Astrocyte (in vitro differentiated cells and primary cell): ENCODE measurements at regions not wholly inside any gene's neighbourhood (a gene's known extent, or its start where the extent isn't known, plus 50 kb on each side); places are given as distances from the start of the nearest gene placed in this dataset.

ENCODE experiments used
- DNase-seq: peaks from one replicate; pipeline ENCODE4 v3.0.0-alpha.2; 2010; ENCODE audit warnings: low read depth
- FAIRE-seq: peaks from 2 replicates; lab custom pipeline; 2011; peaks lifted over from hg19 to GRCh38; lab: Jason Lieb, UNC
- H2AFZ ChIP-seq: 2 replicates; pipeline ENCODE4 v1.6.0; 2012; ENCODE audit warnings: low read depth, low read length, inconsistent platforms
- H3K27ac ChIP-seq: 2 replicates; pipeline ENCODE4 v1.5.1; 2011; ENCODE audit warnings: low read depth, low read length, inconsistent platforms
- H3K27me3 ChIP-seq: 2 replicates; pipeline ENCODE4 v1.6.0; 2011; ENCODE audit warnings: low read length, inconsistent platforms; ENCODE audit not compliant: insufficient read depth
- H3K36me3 ChIP-seq: 2 replicates; pipeline ENCODE4 v1.5.1; 2011; ENCODE audit warnings: low read length, inconsistent platforms; ENCODE audit not compliant: insufficient read depth
- H3K4me1 ChIP-seq: 2 replicates; pipeline ENCODE4 v1.5.1; 2011; ENCODE audit warnings: low read length, inconsistent platforms; ENCODE audit not compliant: insufficient read depth
- H3K4me2 ChIP-seq: 2 replicates; pipeline ENCODE4 v1.6.0; 2012; ENCODE audit warnings: low read length, inconsistent platforms
- H3K4me3 ChIP-seq: 2 replicates; pipeline ENCODE4 v1.5.1; 2011; ENCODE audit warnings: low read depth, mild to moderate bottlenecking, low read length, inconsistent platforms; ENCODE audit not compliant: insufficient read depth
- H3K79me2 ChIP-seq: 2 replicates; pipeline ENCODE4 v1.6.0; 2012; ENCODE audit warnings: mild to moderate bottlenecking, low read length, inconsistent platforms; ENCODE audit not compliant: insufficient read depth
- H3K9ac ChIP-seq: 2 replicates; pipeline ENCODE4 v1.6.0; 2012; ENCODE audit warnings: mild to moderate bottlenecking, low read length, inconsistent platforms
- H3K9me3 ChIP-seq: 2 replicates; pipeline ENCODE4 v1.5.1; 2012; ENCODE audit warnings: low read depth, mild to moderate bottlenecking, low read length, inconsistent platforms; ENCODE audit not compliant: insufficient read depth
- H4K20me1 ChIP-seq: 2 replicates; pipeline ENCODE4 v1.6.0; 2012; ENCODE audit warnings: low read length, inconsistent platforms; ENCODE audit not compliant: insufficient read depth
- H3K27ac Mint-ChIP-seq: one replicate; pipeline ENCODE4 v1.8.0; 2021; ENCODE audit warnings: mild to moderate bottlenecking, mixed read lengths; ENCODE audit not compliant: unreplicated experiment
- H3K27me3 Mint-ChIP-seq: one replicate; pipeline ENCODE4 v1.8.0; 2021; ENCODE audit warnings: low read depth, mixed read lengths; ENCODE audit not compliant: unreplicated experiment
- H3K36me3 Mint-ChIP-seq: one replicate; pipeline ENCODE4 v1.8.0; 2021; ENCODE audit warnings: low read depth, mixed read lengths; ENCODE audit not compliant: unreplicated experiment
- H3K4me1 Mint-ChIP-seq: one replicate; pipeline ENCODE4 v1.8.0; 2021; ENCODE audit warnings: low read depth, mixed read lengths; ENCODE audit not compliant: unreplicated experiment
- H3K4me3 Mint-ChIP-seq: one replicate; pipeline ENCODE4 v1.8.0; 2021; ENCODE audit warnings: mild to moderate bottlenecking, moderate library complexity, mixed read lengths; ENCODE audit not compliant: unreplicated experiment
- H3K9me3 Mint-ChIP-seq: one replicate; pipeline ENCODE4 v1.8.0; 2021; ENCODE audit warnings: mild to moderate bottlenecking, mixed read lengths; ENCODE audit not compliant: unreplicated experiment
- CTCF ChIP-seq: IDR thresholded peaks from 2 replicates; pipeline ENCODE4 v1.5.1; 2011; ENCODE audit warnings: low read depth, mild to moderate bottlenecking, inconsistent platforms, low read length, moderate library complexity; ENCODE audit not compliant: insufficient read depth
- EZH2 ChIP-seq: IDR thresholded peaks from 2 replicates; pipeline ENCODE4 v1.6.1; 2012; ENCODE audit warnings: mild to moderate bottlenecking, low read length, inconsistent platforms; ENCODE audit not compliant: insufficient read depth

- Mint-ChIP-seq H3K27me3 (no peaks in the 10 kb centered on the region), H3K4me1 (no peaks in the 10 kb centered on the region), H3K27ac (no peak overlapping the region), H3K9me3 (no peaks in the 10 kb centered on the region), H3K4me3 (no peak overlapping the region), H3K36me3 (no peaks in the 10 kb centered on the region)
- Histone ChIP-seq H3K4me1 (no peaks in the 10 kb centered on the region), H3K9me3 (no peaks in the 10 kb centered on the region), H3K4me3 (no peak overlapping the region), H2AFZ (no peak overlapping the region), H3K4me2 (no peak overlapping the region), H3K79me2 (no peaks in the 10 kb centered on the region), H4K20me1 (no peaks in the 10 kb centered on the region), H3K27ac (no peak overlapping the region), H3K27me3 (no peaks in the 10 kb centered on the region), H3K9ac (no peak overlapping the region), H3K36me3 (no peaks in the 10 kb centered on the region)
- no peak for DNase-seq
- TF ChIP-seq CTCF (no peak), EZH2 (no peak)
- no peak for FAIRE-seq
Observed at GRCh38 chr9:90514877-90515276, 127.7 kb downstream of the DIRAS2 start.

GRCh38 chr9:90515510-90515909, 127.1 kb downstream of the DIRAS2 start:
- no peaks in the 10 kb centered on the region for H3K36me3 ChIP-seq
- no peaks in the 10 kb centered on the region for H3K9me3 ChIP-seq
- no peak overlapping the region for H3K4me3 ChIP-seq
- Mint-ChIP-seq H3K4me1 (no peaks in the 10 kb centered on the region), H3K27me3 (no peaks in the 10 kb centered on the region), H3K27ac (no peak overlapping the region), H3K4me3 (no peak overlapping the region), H3K36me3 (no peaks in the 10 kb centered on the region), H3K9me3 (no peaks in the 10 kb centered on the region)
- no peak overlapping the region for H3K9ac ChIP-seq
- H3K27ac ChIP-seq = no peak overlapping the region
- TF ChIP-seq CTCF = no peak
- no peak for TF ChIP-seq EZH2
- H2AFZ ChIP-seq = no peak overlapping the region
- no peaks in the 10 kb centered on the region for H3K79me2 ChIP-seq
- H3K4me2 ChIP-seq = no peak overlapping the region
- DNase-seq = no peak
- no peak for FAIRE-seq
- no peaks in the 10 kb centered on the region for H4K20me1 ChIP-seq
- no peaks in the 10 kb centered on the region for H3K4me1 ChIP-seq
- no peaks in the 10 kb centered on the region for H3K27me3 ChIP-seq

GRCh38 chr9:90517103-90517502, 125.5 kb downstream of the DIRAS2 start:
- no peak overlapping the region for H3K4me3 ChIP-seq
- H3K9me3 ChIP-seq = no peaks in the 10 kb centered on the region
- no peaks in the 10 kb centered on the region for H3K27me3 ChIP-seq
- no peaks in the 10 kb centered on the region for H3K4me1 ChIP-seq
- H4K20me1 ChIP-seq = no peaks in the 10 kb centered on the region
- no peak overlapping the region for H2AFZ ChIP-seq
- Mint-ChIP-seq H3K27me3 (no peaks in the 10 kb centered on the region), H3K4me1 (no peaks in the 10 kb centered on the region), H3K4me3 (no peak overlapping the region), H3K27ac (no peak overlapping the region), H3K36me3 (no peaks in the 10 kb centered on the region), H3K9me3 (no peaks in the 10 kb centered on the region)
- H3K36me3 ChIP-seq = no peaks in the 10 kb centered on the region
- no peak for DNase-seq
- TF ChIP-seq EZH2 (no peak), CTCF (no peak)
- no peak overlapping the region for H3K4me2 ChIP-seq
- H3K27ac ChIP-seq = no peak overlapping the region
- no peaks in the 10 kb centered on the region for H3K79me2 ChIP-seq
- H3K9ac ChIP-seq = no peak overlapping the region
- no peak for FAIRE-seq
